BJ (cell line): ENCODE measurements at regions not wholly inside any gene's neighbourhood (a gene's known extent, or its start where the extent isn't known, plus 50 kb on each side); places are given as distances from the start of the nearest gene placed in this dataset.

ENCODE experiments used
- CTCF ChIA-PET: fragments of 350-600 bp; formaldehyde crosslinking; extraction: SDS; loops from one replicate; lab custom pipeline; 2021; ENCODE audit warnings: antibody characterized with exemption, inconsistent platforms; lab: Yijun Ruan, JAX
- POLR2A ChIA-PET: fragments of 300-600 bp; sonication (Branson Sonifier 250); formaldehyde crosslinking; extraction: SDS; loops from one replicate; lab custom pipeline; 2021; ENCODE audit warnings: antibody characterized with exemption; lab: Charles Lee
- DNase-seq: peaks from one replicate; pipeline ENCODE4 v3.0.0-alpha.2; 2011; ENCODE audit warnings: low read depth
- H3K27me3 ChIP-seq: 2 replicates; pipeline ENCODE4 v1.6.0; 2011; ENCODE audit warnings: low read length; ENCODE audit not compliant: control insufficient read depth, insufficient read depth
- H3K36me3 ChIP-seq: 2 replicates; pipeline ENCODE4 v1.5.1; 2011; ENCODE audit warnings: low read length; ENCODE audit not compliant: control insufficient read depth, insufficient read depth
- H3K4me3 ChIP-seq: 2 replicates; pipeline ENCODE4 v1.5.1; 2011; ENCODE audit warnings: low read depth, mild to moderate bottlenecking, control low read depth, low read length
- CTCF ChIP-seq: IDR thresholded peaks from 2 replicates; pipeline ENCODE4 v1.5.1; 2011; ENCODE audit warnings: low read depth, mild to moderate bottlenecking, control low read depth, inconsistent platforms, low read length, moderate library complexity; ENCODE audit not compliant: insufficient read depth

- no peak overlapping the region for H3K4me3 ChIP-seq
- DNase-seq = no peak
- no peak for TF ChIP-seq CTCF
- H3K36me3 ChIP-seq = no peaks in the 10 kb centered on the region
- H3K27me3 ChIP-seq = no peaks in the 10 kb centered on the region
- ChIA-PET CTCF (no interaction called here), POLR2A (no interaction called here)
Observed at GRCh38 chr1:213737398-213738035, 250.3 kb upstream of the PROX1 start.

- no peak for DNase-seq
- no peaks in the 10 kb centered on the region for H3K36me3 ChIP-seq
- ChIA-PET CTCF (no interaction called here), POLR2A (no interaction called here)
- H3K27me3 ChIP-seq = no peaks in the 10 kb centered on the region
- H3K4me3 ChIP-seq = no peak overlapping the region
- TF ChIP-seq CTCF = no peak
Observed at GRCh38 chr1:213738658-213739057, 249.1 kb upstream of the PROX1 start.

- ChIA-PET POLR2A (no interaction called here), CTCF (no interaction called here)
- H3K27me3 ChIP-seq = no peaks in the 10 kb centered on the region
Observed at GRCh38 chr1:213742992-213743391, 244.8 kb upstream of the PROX1 start.

GRCh38 chr1:213744780-213745179 is 243.0 kb upstream of the PROX1 start:
- POLR2A ChIA-PET = no interaction called here
- no peaks in the 10 kb centered on the region for H3K27me3 ChIP-seq
- CTCF ChIA-PET = no interaction called here
- H3K36me3 ChIP-seq = no peaks in the 10 kb centered on the region
- no peak overlapping the region for H3K4me3 ChIP-seq
- no peak for DNase-seq
- no peak for TF ChIP-seq CTCF

More at GRCh38 chr1:213742992-213743391, 244.8 kb upstream of the PROX1 start:
- DNase-seq = no peak
- H3K4me3 ChIP-seq = no peak overlapping the region
- no peaks in the 10 kb centered on the region for H3K36me3 ChIP-seq
- TF ChIP-seq CTCF = no peak

- DNase-seq = no peak
- ChIA-PET CTCF (no interaction called here), POLR2A (no interaction called here)
- no peak overlapping the region for H3K4me3 ChIP-seq
- no peaks in the 10 kb centered on the region for H3K27me3 ChIP-seq
- no peak for TF ChIP-seq CTCF
- H3K36me3 ChIP-seq = no peaks in the 10 kb centered on the region
Observed at GRCh38 chr1:213745451-213745850, 242.3 kb upstream of the PROX1 start.
